ENCODE measurements at regions not wholly inside any gene's neighbourhood (a gene's known extent, or its start where the extent isn't known, plus 50 kb on each side); places are given as distances from the start of the nearest gene placed in this dataset.

DNA sequence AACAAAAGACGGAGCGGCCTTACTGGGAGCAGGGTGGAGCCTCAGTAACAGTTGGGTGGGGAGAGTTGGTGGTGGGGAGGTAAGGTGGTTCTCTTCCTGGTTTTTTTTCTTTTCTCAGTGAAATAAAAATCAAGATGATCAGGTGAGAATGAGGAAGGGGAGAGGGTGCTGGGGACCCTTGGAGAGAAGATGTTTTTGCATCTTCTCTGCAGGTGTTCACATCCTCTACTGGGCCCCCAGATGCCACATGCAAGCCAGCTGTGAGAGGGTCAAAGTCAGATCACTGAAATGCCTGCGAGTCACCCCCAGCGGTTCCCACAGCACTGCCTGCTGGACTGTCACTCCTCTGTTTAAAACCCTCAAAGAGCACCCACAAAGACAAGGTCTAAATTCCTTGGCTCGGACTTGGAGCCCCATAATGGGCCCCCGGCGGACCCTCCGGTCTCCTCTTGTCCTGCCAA is 69.8 kb upstream of the FHL2 start:
- H3K27me3 ChIP-seq (ENCODE audit: control insufficient read depth in 5 of 5, insufficient read depth in 4 of 5, low read length in 5 of 5): no peaks in the 10 kb centered on the region
- no peak overlapping the region for H3K4me3 ChIP-seq (ENCODE audit: low read depth in 1 of 5, low read length in 5 of 5)
- no peaks in the 10 kb centered on the region for H3K4me1 ChIP-seq (ENCODE audit: control insufficient read depth in 5 of 5, insufficient read depth in 5 of 5, low read length in 5 of 5)
- H3K27ac ChIP-seq (ENCODE audit: low read depth, low read length): no peak overlapping the region
- H3K9ac ChIP-seq (ENCODE audit: low read length in 5 of 5): no peak overlapping the region
- no peaks in the 10 kb centered on the region for H3K9me3 ChIP-seq (ENCODE audit: control insufficient read depth in 5 of 5, low read length in 5 of 5)
- no peaks in the 10 kb centered on the region for H3K36me3 ChIP-seq (ENCODE audit: control insufficient read depth in 5 of 5, insufficient read depth in 5 of 5, low read length in 5 of 5)

DNA sequence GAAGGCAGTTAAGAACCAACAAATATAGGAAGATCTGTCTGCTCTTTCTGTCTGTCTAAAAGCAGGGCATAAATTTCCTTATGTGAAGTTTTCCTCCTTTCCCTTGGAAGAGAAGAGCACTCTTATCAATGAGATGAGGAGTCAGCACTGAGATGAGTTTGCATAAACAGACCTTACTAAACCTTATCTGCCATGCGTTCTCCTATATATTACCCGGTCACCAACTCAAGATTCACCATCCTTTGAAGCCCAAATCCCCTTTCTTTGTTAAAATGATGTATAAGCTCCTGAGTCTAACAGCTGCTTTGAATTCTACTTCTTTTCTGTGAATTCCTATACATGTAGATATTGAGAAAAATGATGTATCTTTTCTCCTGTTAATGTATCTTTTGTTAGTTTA is 65.5 kb upstream of the FHL2 start:
- no peak overlapping the region for H3K27ac ChIP-seq (ENCODE audit: low read depth, low read length)
- no peaks in the 10 kb centered on the region for H3K27me3 ChIP-seq (ENCODE audit: control insufficient read depth in 5 of 5, insufficient read depth in 4 of 5, low read length in 5 of 5)
- no peaks in the 10 kb centered on the region for H3K36me3 ChIP-seq (ENCODE audit: control insufficient read depth in 5 of 5, insufficient read depth in 5 of 5, low read length in 5 of 5)
- no peaks in the 10 kb centered on the region for H3K9me3 ChIP-seq (ENCODE audit: control insufficient read depth in 5 of 5, low read length in 5 of 5)
- H3K4me1 ChIP-seq (ENCODE audit: control insufficient read depth in 5 of 5, insufficient read depth in 5 of 5, low read length in 5 of 5): no peaks in the 10 kb centered on the region
- no peak overlapping the region for H3K4me3 ChIP-seq (ENCODE audit: low read depth in 1 of 5, low read length in 5 of 5)
- no peak overlapping the region for H3K9ac ChIP-seq (ENCODE audit: low read length in 5 of 5)

DNA sequence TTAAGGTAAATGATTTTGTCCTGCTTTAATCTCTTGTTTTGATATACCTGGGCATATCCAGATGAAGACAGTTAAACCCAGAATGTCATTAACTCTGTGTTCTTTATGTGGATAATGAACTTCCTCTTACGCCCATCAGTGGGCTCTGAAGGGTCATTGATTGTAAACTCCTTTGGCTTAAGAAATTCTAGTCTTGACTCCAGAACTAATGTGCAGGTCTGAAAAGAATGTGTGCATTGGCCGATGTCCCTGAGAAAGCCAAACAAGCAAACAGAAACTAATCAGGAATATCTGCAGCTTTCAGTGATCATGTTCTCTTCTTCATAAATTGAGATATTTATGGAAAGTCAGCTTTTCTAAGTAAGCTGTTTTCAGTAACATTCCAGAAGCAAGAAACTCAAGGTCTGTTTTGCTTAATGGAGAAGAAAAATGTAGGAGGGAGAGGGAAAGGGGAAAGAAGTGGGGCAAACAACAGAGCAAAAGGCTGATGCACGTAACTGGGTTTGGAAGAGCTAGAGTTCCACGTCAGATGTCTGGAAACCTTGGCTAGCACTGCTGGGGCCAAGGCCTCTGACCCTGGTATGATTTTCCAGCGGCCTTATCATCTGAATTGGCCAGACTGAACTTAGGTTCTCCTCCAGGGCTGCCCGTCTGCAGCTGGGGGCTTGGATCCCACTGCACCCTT is 61.3 kb upstream of the FHL2 start:
- no peaks in the 10 kb centered on the region for H3K27me3 ChIP-seq (ENCODE audit: control insufficient read depth in 5 of 5, insufficient read depth in 4 of 5, low read length in 5 of 5)
- H3K4me3 ChIP-seq (ENCODE audit: low read depth in 1 of 5, low read length in 5 of 5): no peak overlapping the region
- H3K36me3 ChIP-seq (ENCODE audit: control insufficient read depth in 5 of 5, insufficient read depth in 5 of 5, low read length in 5 of 5): no peaks in the 10 kb centered on the region
- peaks cover 0 to 9% (median 0%) of the 10 kb centered on the region in 5 donors for H3K4me1 ChIP-seq (ENCODE audit: control insufficient read depth in 5 of 5, insufficient read depth in 5 of 5, low read length in 5 of 5)
- no peak overlapping the region for H3K27ac ChIP-seq (ENCODE audit: low read depth, low read length)
- H3K9me3 ChIP-seq (ENCODE audit: control insufficient read depth in 5 of 5, low read length in 5 of 5): no peaks in the 10 kb centered on the region
- no peak overlapping the region for H3K9ac ChIP-seq (ENCODE audit: low read length in 5 of 5)

DNA sequence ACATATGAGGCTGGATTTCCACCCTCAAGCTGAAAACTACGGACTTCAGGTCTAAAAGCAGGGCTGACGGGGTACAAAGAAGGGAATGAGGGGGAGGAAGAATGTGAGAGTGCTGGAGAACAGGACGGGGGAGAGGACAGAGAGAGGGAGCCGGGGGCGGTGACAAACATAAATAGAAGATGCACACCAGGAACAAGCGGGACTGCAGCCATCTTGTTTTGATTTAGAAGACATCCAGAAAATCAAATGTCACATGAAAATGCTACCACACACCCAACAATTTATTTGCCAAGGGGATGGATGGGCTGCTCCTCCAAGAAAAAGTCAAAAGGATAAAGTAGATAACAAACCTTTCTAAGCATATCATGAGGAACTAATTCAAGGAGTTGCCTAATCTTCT is 59.2 kb upstream of the FHL2 start:
- H3K4me3 ChIP-seq (ENCODE audit: low read depth in 1 of 5, low read length in 5 of 5): no peak overlapping the region
- H3K9ac ChIP-seq (ENCODE audit: low read length in 5 of 5): no peak overlapping the region
- peaks cover 0 to 16% (median 0%) of the 10 kb centered on the region in 5 donors for H3K4me1 ChIP-seq (ENCODE audit: control insufficient read depth in 5 of 5, insufficient read depth in 5 of 5, low read length in 5 of 5)
- H3K27ac ChIP-seq (ENCODE audit: low read depth, low read length): no peak overlapping the region
- H3K9me3 ChIP-seq (ENCODE audit: control insufficient read depth in 5 of 5, low read length in 5 of 5): no peaks in the 10 kb centered on the region
- H3K36me3 ChIP-seq (ENCODE audit: control insufficient read depth in 5 of 5, insufficient read depth in 5 of 5, low read length in 5 of 5): no peaks in the 10 kb centered on the region
- no peaks in the 10 kb centered on the region for H3K27me3 ChIP-seq (ENCODE audit: control insufficient read depth in 5 of 5, insufficient read depth in 4 of 5, low read length in 5 of 5)

DNA sequence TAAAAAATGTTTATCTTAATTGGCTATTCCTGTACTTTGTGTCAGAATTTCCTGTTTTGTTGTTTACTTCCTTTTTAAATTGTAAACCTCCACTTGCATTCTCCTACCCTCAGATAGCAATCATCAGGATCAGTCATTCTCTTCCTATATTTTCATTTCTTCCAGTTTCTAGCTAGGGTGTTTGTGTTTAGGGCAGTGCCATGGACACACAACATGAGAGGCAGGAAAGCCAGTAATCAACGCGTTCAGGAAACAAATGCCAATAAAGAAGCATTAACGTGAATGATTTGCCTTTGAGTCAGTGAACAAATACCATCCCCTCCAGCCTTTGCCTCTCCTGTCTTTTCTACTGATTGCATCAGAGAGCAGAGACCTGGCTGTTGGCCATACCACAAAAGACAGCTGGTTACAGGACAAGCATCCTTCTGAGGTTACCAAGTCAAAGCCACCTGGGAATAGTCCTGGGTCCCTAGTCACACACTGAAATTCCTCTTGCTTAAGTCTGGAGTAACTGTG is 56.7 kb upstream of the FHL2 start:
- Histone ChIP-seq H3K4me1 (ENCODE audit: control insufficient read depth in 5 of 5, insufficient read depth in 5 of 5, low read length in 5 of 5) (peaks cover 0 to 16% (median 0%) of the 10 kb centered on the region in 5 donors), H3K27me3 (ENCODE audit: control insufficient read depth in 5 of 5, insufficient read depth in 4 of 5, low read length in 5 of 5) (no peaks in the 10 kb centered on the region), H3K4me3 (ENCODE audit: low read depth in 1 of 5, low read length in 5 of 5) (no peak overlapping the region), H3K9me3 (ENCODE audit: control insufficient read depth in 5 of 5, low read length in 5 of 5) (no peaks in the 10 kb centered on the region), H3K27ac (ENCODE audit: low read depth, low read length) (no peak overlapping the region), H3K9ac (ENCODE audit: low read length in 5 of 5) (no peak overlapping the region), H3K36me3 (ENCODE audit: control insufficient read depth in 5 of 5, insufficient read depth in 5 of 5, low read length in 5 of 5) (no peaks in the 10 kb centered on the region)

DNA sequence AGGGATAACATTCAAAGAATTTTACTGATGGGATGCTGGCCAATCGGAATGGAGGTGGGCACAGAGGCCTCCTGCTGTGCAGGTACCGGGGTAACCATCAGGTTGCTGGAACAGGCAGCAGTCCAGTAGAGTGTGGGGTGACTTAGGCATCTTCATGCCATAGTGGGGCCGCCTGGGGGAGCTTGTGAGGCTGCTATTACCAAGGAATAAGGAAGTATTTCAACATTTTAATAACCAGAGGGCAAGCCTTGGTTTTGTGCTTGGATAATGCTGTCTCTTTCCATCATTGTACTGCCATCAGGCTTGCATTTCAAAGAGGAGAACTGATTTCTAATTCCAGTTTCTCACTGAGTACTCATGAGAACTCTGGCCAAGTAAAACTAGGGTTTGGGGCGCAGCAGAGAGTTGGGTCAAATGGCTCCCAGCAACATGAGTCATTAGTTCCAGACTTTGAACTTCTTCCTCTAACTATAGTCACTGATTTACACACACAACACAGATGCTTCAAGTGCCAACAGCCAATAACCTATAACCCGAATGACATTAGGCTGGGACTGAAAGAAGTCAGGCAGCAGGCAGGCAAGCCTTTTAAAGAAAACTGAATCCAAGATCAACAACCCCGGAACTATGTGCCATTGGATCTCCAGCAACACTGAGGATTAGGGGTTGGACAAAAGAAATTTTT is 56.1 kb upstream of the FHL2 start:
- Histone ChIP-seq H3K9ac (ENCODE audit: low read length in 5 of 5) (no peak overlapping the region), H3K27ac (ENCODE audit: low read depth, low read length) (no peak overlapping the region), H3K36me3 (ENCODE audit: control insufficient read depth in 5 of 5, insufficient read depth in 5 of 5, low read length in 5 of 5) (no peaks in the 10 kb centered on the region), H3K4me3 (ENCODE audit: low read depth in 1 of 5, low read length in 5 of 5) (no peak overlapping the region), H3K4me1 (ENCODE audit: control insufficient read depth in 5 of 5, insufficient read depth in 5 of 5, low read length in 5 of 5) (peaks cover 0 to 16% (median 0%) of the 10 kb centered on the region in 5 donors), H3K9me3 (ENCODE audit: control insufficient read depth in 5 of 5, low read length in 5 of 5) (no peaks in the 10 kb centered on the region), H3K27me3 (ENCODE audit: control insufficient read depth in 5 of 5, insufficient read depth in 4 of 5, low read length in 5 of 5) (no peaks in the 10 kb centered on the region)

DNA sequence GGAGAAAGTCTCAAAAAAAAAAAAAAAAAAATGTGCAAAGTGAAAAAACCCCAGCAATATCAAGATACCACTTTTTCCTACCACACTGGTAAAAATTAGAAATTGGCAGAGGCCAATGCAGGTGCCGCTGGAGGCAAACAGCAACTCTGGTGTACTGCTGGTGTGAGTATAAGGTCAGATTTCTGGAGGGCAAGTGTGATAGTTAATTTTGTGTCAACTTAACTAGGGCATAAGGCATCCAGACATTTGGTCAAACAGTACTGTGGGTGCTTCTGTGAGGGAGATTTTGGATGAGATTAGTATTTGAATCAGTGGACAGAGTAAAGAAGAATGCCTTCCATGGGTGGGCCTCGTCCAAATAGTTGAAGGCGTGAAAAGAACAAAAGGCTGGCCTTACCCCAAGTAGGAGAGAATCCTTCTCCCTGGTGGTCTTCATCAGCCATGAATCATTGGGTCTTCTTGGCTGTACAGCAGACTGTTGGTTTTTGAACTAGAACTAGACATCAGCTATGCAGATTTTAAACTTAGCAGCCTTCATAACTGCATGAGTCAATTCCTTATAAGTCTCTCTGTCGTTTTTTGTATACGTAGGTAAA is 52.8 kb upstream of the FHL2 start:
- H3K36me3 ChIP-seq (ENCODE audit: control insufficient read depth in 5 of 5, insufficient read depth in 5 of 5, low read length in 5 of 5): no peaks in the 10 kb centered on the region
- peaks cover under 1 to 9% (median 4%) of the 10 kb centered on the region in 5 donors for H3K27me3 ChIP-seq (ENCODE audit: control insufficient read depth in 5 of 5, insufficient read depth in 4 of 5, low read length in 5 of 5)
- no peak overlapping the region for H3K27ac ChIP-seq (ENCODE audit: low read depth, low read length)
- peaks cover 0 to 16% (median 0%) of the 10 kb centered on the region in 5 donors for H3K4me1 ChIP-seq (ENCODE audit: control insufficient read depth in 5 of 5, insufficient read depth in 5 of 5, low read length in 5 of 5)
- no peak overlapping the region for H3K4me3 ChIP-seq (ENCODE audit: low read depth in 1 of 5, low read length in 5 of 5)
- H3K9ac ChIP-seq (ENCODE audit: low read length in 5 of 5): no peak overlapping the region
- H3K9me3 ChIP-seq (ENCODE audit: control insufficient read depth in 5 of 5, low read length in 5 of 5): no peaks in the 10 kb centered on the region

DNA sequence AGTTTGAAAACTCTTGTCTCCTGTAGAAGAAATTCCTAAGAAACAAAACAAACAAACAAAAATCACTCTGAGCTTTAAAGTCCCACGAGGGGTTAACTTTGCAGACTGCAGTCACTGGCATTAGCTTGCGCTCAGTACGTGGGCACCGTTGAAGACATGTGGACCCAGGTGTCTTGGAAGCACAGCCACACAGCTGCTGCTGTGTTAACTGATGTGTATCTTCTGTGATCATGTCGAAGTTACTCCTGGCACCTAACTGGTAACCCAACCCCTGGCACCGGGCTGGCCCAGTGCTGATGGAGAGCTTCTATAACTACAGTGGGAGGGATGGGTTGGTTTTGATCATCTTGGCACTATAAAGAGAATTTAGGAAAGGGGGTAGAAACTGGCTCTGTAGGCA is 51.6 kb upstream of the FHL2 start:
- Histone ChIP-seq H3K27ac (ENCODE audit: low read depth, low read length) (no peak overlapping the region), H3K4me1 (ENCODE audit: control insufficient read depth in 5 of 5, insufficient read depth in 5 of 5, low read length in 5 of 5) (peaks cover 0 to 10% (median 0%) of the 10 kb centered on the region in 5 donors), H3K27me3 (ENCODE audit: control insufficient read depth in 5 of 5, insufficient read depth in 4 of 5, low read length in 5 of 5) (peaks cover 3 to 9% (median 7%) of the 10 kb centered on the region in 5 donors)

DNA sequence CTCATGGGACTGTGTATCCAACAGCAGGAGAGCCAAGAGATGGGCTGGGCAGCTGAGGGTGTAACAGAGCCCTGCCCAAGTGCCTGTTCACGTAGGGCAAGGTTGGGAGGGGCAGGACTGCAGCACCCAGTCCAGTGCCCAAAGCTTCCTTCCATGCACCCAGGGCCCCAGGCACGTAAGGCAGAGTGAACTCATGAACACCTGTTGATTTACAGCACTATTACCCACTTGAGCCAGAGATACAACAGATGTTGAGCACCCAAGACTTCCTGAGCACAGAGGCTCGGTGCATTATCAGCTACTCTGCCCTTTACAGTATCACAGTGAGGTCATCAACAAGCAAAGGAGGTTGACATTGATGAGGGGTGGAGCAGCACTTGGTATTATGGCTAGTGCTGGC is 50.2 kb upstream of the FHL2 start:
- H3K4me1 ChIP-seq (ENCODE audit: control insufficient read depth in 5 of 5, insufficient read depth in 5 of 5, low read length in 5 of 5): no peaks in the 10 kb centered on the region
- H3K27me3 ChIP-seq (ENCODE audit: control insufficient read depth in 5 of 5, insufficient read depth in 4 of 5, low read length in 5 of 5): peaks cover 3 to 9% (median 7%) of the 10 kb centered on the region in 5 donors
- H3K9me3 ChIP-seq (ENCODE audit: control insufficient read depth in 5 of 5, low read length in 5 of 5): no peaks in the 10 kb centered on the region
- no peak overlapping the region for H3K9ac ChIP-seq (ENCODE audit: low read length in 5 of 5)
- no peak overlapping the region for H3K4me3 ChIP-seq (ENCODE audit: low read depth in 1 of 5, low read length in 5 of 5)
- no peaks in the 10 kb centered on the region for H3K36me3 ChIP-seq (ENCODE audit: control insufficient read depth in 5 of 5, insufficient read depth in 5 of 5, low read length in 5 of 5)
- no peak overlapping the region for H3K27ac ChIP-seq (ENCODE audit: low read depth, low read length)

More for the DNA sequence above, 51.6 kb upstream of the FHL2 start:
- no peak overlapping the region for H3K9ac ChIP-seq (ENCODE audit: low read length in 5 of 5)
- no peaks in the 10 kb centered on the region for H3K36me3 ChIP-seq (ENCODE audit: control insufficient read depth in 5 of 5, insufficient read depth in 5 of 5, low read length in 5 of 5)
- H3K4me3 ChIP-seq (ENCODE audit: low read depth in 1 of 5, low read length in 5 of 5): no peak overlapping the region
- H3K9me3 ChIP-seq (ENCODE audit: control insufficient read depth in 5 of 5, low read length in 5 of 5): no peaks in the 10 kb centered on the region
